BJ (cell line): ENCODE measurements at regions not wholly inside any gene's neighbourhood (a gene's known extent, or its start where the extent isn't known, plus 50 kb on each side); places are given as distances from the start of the nearest gene placed in this dataset.
"Not testable (repeated sequence)": the region's sequence is repeated elsewhere in the genome, so short reads cannot be mapped to it uniquely, and the experiment has no call there.

ENCODE experiments used
- CTCF ChIA-PET: fragments of 350-600 bp; formaldehyde crosslinking; extraction: SDS; loops from one replicate; lab custom pipeline; 2021; ENCODE audit warnings: antibody characterized with exemption, inconsistent platforms; lab: Yijun Ruan, JAX
- POLR2A ChIA-PET: fragments of 300-600 bp; sonication (Branson Sonifier 250); formaldehyde crosslinking; extraction: SDS; loops from one replicate; lab custom pipeline; 2021; ENCODE audit warnings: antibody characterized with exemption; lab: Charles Lee
- DNase-seq: peaks from one replicate; pipeline ENCODE4 v3.0.0-alpha.2; 2011; ENCODE audit warnings: low read depth
- H3K27me3 ChIP-seq: 2 replicates; pipeline ENCODE4 v1.6.0; 2011; ENCODE audit warnings: low read length; ENCODE audit not compliant: control insufficient read depth, insufficient read depth
- H3K36me3 ChIP-seq: 2 replicates; pipeline ENCODE4 v1.5.1; 2011; ENCODE audit warnings: low read length; ENCODE audit not compliant: control insufficient read depth, insufficient read depth
- H3K4me3 ChIP-seq: 2 replicates; pipeline ENCODE4 v1.5.1; 2011; ENCODE audit warnings: low read depth, mild to moderate bottlenecking, control low read depth, low read length
- TF ChIP-seq, protein P1 (sequence below): IDR thresholded peaks from 2 replicates; pipeline ENCODE4 v1.5.1; 2011; ENCODE audit warnings: low read depth, mild to moderate bottlenecking, control low read depth, inconsistent platforms, low read length, moderate library complexity; ENCODE audit not compliant: insufficient read depth

DNA sequence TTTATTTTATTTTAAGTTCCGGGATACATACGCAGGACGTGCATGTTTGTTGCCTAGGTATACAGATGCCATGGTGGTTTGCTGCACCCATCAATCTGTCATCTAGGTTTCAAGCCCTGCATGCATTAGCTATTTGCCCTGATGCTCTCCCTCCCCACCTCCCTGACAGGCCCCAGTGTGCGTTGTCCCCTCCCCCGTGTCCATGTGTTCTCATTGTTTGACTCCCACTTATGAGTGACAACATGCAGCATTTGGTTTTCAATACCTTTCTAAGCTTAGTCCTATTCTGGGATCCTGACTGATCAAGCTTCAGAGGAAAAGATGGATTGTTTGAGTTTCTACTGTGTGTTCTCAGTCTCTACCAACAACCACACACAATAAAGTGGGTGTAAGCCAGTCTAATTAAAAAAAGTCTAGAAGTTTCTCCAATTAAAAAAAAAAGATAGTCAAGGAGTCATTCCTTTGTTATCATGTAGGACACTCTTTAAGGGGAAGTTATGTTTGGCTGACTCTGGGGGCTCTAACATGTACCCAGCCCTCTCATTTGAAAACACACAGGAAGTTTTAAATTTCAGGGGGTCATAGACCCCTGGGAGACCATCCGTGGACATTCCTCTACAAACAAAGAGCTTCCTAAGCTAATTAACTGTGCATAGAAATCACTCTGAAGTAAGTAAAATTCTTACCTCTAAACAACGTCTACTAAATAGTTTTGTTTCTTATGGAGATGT lies 66.3 kb upstream of the ADAMTS18 start:
- TF ChIP-seq, protein P1, sequence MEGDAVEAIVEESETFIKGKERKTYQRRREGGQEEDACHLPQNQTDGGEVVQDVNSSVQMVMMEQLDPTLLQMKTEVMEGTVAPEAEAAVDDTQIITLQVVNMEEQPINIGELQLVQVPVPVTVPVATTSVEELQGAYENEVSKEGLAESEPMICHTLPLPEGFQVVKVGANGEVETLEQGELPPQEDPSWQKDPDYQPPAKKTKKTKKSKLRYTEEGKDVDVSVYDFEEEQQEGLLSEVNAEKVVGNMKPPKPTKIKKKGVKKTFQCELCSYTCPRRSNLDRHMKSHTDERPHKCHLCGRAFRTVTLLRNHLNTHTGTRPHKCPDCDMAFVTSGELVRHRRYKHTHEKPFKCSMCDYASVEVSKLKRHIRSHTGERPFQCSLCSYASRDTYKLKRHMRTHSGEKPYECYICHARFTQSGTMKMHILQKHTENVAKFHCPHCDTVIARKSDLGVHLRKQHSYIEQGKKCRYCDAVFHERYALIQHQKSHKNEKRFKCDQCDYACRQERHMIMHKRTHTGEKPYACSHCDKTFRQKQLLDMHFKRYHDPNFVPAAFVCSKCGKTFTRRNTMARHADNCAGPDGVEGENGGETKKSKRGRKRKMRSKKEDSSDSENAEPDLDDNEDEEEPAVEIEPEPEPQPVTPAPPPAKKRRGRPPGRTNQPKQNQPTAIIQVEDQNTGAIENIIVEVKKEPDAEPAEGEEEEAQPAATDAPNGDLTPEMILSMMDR: no peak
- DNase-seq: no peak
- H3K4me3 ChIP-seq: no peak overlapping the region
- H3K27me3 ChIP-seq: no peaks in the 10 kb centered on the region
- CTCF ChIA-PET: no interaction called here
- POLR2A ChIA-PET: no interaction called here
- no peaks in the 10 kb centered on the region for H3K36me3 ChIP-seq

DNA sequence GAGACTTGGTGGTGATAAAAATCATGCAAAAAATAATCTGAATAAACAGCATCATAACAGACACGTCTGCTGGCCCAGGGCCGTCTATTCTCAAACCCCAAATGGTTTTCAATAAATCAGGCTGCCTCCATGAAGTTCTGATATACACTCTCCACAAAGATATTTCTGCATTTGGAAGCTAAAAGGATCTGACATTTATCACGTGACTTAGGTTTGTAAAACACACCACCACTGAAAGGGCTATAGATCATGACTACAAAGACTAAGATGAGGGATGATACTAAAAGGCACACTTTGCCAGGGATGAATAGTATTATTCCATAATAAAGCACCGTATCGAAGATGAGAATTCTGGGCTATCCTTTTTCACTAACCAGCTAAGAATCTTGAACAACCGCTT lies 67.6 kb upstream of the ADAMTS18 start:
- H3K27me3 ChIP-seq: no peaks in the 10 kb centered on the region
- POLR2A ChIA-PET: no interaction called here
- no peak for DNase-seq
- no peak overlapping the region for H3K4me3 ChIP-seq
- CTCF ChIA-PET: no interaction called here
- no peaks in the 10 kb centered on the region for H3K36me3 ChIP-seq
- TF ChIP-seq, protein P1: no peak

DNA sequence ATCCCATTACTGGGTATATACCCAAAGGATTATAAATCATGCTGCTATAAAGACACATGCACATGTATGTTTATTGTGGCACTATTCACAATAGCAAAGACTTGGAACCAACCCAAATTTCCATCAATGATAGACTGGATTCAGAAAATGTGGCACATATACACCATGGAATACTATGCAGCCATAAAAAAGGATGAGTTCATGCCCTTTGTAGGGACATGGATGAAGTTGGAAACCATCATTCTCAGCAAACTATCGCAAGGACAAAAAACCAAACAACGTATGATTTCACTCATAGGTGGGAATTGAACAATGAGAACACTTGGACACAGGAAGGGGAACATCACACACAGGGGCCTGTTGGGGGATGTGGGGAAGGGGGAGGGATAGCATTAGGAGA lies 71.7 kb upstream of the ADAMTS18 start:
- CTCF ChIA-PET, H3K36me3 ChIP-seq, H3K27me3 ChIP-seq, POLR2A ChIA-PET, DNase-seq, H3K4me3 ChIP-seq: not testable (repeated sequence)

DNA sequence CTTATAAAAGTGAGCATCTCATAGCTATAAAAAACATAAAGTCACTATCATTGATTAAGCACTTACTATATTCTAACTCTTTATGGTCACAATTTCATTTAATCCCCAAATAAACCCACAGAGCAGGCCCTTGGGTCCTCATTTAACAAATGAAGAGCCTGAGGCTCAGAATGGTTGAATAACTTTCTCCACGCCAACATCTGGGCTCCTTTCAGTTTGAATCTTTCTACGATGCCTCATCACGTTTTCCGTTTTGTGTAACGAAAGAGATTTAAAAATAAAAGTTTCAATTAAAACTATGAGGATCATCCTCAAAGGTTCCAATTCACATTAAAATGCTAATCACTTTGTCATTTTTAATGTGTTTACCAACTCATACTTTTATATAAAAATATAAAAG lies 74.2 kb upstream of the ADAMTS18 start:
- CTCF ChIA-PET: interaction anchor here (0.7 kb wide), 1 partner anchor 34 kb away, joined by 4 read pairs; no protein-coding TSS in a partner anchor

DNA sequence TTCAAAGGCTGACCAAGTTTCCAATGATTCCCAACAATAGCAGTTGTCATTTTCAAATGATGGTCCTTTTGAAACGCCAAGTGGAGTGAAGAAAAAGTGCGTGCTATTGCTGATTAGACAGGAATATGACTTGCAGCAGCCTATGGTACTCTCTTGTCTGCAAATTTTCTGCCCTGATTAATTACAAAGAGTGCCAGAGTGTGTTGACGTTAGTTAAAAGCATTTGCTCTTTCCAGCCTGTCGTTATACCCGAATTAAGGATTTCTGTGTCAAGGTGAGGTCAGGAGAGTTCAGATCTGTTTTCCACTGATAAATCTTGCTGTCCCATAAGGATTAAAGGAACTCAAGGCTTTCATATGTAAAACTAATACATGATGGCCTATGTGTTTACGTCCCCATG lies 75.0 kb upstream of the ADAMTS18 start:
- H3K4me3 ChIP-seq: no peak overlapping the region
- DNase-seq: no peak
- TF ChIP-seq, protein P1: no peak
- H3K36me3 ChIP-seq: no peaks in the 10 kb centered on the region
- ChIA-PET POLR2A (no interaction called here), CTCF (no interaction called here)
- H3K27me3 ChIP-seq: no peaks in the 10 kb centered on the region

More for the DNA sequence above, 74.2 kb upstream of the ADAMTS18 start:
- TF ChIP-seq, protein P1: no peak
- POLR2A ChIA-PET: no interaction called here
- DNase-seq: no peak
- Histone ChIP-seq H3K36me3 (no peaks in the 10 kb centered on the region), H3K4me3 (no peak overlapping the region), H3K27me3 (no peaks in the 10 kb centered on the region)

DNA sequence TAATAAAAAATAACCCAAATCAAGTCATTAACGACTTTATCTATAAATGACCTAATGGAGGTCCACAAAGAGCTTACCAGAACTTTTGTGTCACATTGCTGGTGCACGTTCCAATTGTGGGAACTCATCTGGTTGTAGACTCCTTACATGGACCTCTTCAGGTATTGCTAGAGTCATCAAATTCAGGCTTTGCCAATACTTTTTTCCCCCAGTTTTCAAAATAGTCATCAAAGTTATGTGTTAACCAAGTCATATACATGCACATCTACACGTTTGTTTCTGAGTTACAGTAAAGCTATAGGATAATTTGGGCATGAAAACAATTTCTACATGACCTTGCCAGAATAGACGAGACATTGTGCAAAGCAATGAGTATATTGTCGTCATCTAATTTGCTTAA lies 76.2 kb upstream of the ADAMTS18 start:
- TF ChIP-seq, protein P1: no peak
- Histone ChIP-seq H3K36me3 (no peaks in the 10 kb centered on the region), H3K27me3 (no peaks in the 10 kb centered on the region), H3K4me3 (no peak overlapping the region)
- CTCF ChIA-PET: no interaction called here
- POLR2A ChIA-PET: no interaction called here
- DNase-seq: no peak
